GM23338 (cell line): ENCODE measurements at regions not wholly inside any gene's neighbourhood (a gene's known extent, or its start where the extent isn't known, plus 50 kb on each side); places are given as distances from the start of the nearest gene placed in this dataset.

Experiments used
- CTCF ChIP-seq, 2 experiments: fragments of 200-600 bp in 1 of 2; sonication (generic) in 1 of 2; conservative IDR thresholded peaks; 2 replicates each; pipeline versions ENCODE4 v1.5.1 to v1.6.1; 2016 to 2017; ENCODE audit warnings: antibody characterized with exemption in 2 of 2, low read depth in 2 of 2, mild to moderate bottlenecking in 2 of 2, moderate library complexity in 1 of 2
- POLR2AphosphoS5 ChIP-seq: IDR thresholded peaks from 2 replicates; pipeline ENCODE4 v1.6.1; 2016; ENCODE audit warnings: antibody characterized with exemption, low read depth
- REST ChIP-seq: IDR thresholded peaks from one replicate; pipeline ENCODE4 v1.6.1; 2018; ENCODE audit warnings: antibody characterized with exemption; ENCODE audit not compliant: unreplicated experiment

- no peak for TF ChIP-seq REST
- TF ChIP-seq CTCF (conservative IDR thresholded peaks at IDR 0.05; ENCODE audit: low read depth in 2 of 2): no peak
- no peak for TF ChIP-seq POLR2AphosphoS5
Measured at GRCh38 chr12:102595315-102595714, 115.0 kb upstream of the IGF1 start.
